ENCODE measurements at regions not wholly inside any gene's neighbourhood (a gene's known extent, or its start where the extent isn't known, plus 50 kb on each side); places are given as distances from the start of the nearest gene placed in this dataset.

DNA sequence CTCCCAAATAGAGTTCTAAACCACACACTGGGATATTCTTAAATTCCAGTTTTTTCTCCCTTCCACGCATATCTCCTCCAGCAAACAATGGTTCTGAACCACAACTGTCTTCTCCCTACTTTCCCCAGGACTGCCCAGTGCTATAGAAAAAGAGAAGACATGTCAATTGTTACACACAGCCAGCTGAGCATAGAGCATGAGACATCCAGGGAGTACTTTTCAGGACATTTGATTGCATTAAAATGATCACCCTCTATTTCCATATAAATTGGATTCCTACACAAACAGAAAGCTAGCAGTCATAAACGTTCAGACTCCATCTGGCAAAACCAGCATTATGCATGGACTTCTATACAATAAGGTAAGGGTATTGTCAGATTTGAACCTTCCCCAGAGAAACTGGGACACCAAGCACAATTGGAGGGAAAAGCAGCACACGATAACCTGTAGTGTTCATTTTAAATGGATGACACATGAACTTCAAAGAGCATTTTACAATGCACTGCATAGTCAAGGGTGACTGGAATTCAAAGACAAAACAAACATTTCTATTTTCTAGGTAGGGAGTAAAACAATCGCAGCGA, 93.1 kb upstream of the HEY2 start:
- DNase-seq (ENCODE audit: low read depth): no peak
- H3K4me3 ChIP-seq (ENCODE audit: low read depth, low read length): no peak overlapping the region
- TF ChIP-seq, protein P1, sequence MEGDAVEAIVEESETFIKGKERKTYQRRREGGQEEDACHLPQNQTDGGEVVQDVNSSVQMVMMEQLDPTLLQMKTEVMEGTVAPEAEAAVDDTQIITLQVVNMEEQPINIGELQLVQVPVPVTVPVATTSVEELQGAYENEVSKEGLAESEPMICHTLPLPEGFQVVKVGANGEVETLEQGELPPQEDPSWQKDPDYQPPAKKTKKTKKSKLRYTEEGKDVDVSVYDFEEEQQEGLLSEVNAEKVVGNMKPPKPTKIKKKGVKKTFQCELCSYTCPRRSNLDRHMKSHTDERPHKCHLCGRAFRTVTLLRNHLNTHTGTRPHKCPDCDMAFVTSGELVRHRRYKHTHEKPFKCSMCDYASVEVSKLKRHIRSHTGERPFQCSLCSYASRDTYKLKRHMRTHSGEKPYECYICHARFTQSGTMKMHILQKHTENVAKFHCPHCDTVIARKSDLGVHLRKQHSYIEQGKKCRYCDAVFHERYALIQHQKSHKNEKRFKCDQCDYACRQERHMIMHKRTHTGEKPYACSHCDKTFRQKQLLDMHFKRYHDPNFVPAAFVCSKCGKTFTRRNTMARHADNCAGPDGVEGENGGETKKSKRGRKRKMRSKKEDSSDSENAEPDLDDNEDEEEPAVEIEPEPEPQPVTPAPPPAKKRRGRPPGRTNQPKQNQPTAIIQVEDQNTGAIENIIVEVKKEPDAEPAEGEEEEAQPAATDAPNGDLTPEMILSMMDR (IDR thresholded peaks at IDR 0.05; ENCODE audit: control insufficient read depth, extremely low read depth, insufficient read depth): no peak

DNA sequence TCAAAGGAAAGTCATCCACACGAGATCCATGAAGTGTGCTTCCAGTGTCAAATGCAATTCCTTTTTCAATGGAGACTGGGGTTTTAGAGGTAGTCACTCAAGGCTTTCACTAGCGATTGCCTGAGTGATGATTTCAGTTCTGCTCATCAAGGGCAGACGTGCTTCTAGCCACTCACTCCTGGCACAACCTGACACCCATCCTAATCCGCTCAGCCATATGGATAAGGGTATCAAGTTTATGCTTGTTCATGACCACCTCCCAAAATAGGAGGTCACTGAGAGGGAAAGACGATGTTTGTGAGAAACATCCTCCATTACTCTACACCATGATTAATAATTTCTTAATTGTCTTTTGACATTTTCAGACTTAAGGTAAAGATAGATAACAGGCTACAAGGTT, 91.3 kb upstream of the HEY2 start:
- TF ChIP-seq, protein P1 (IDR thresholded peaks at IDR 0.05; ENCODE audit: control insufficient read depth, extremely low read depth, insufficient read depth): no peak
- no peak for DNase-seq (ENCODE audit: low read depth)
- no peak overlapping the region for H3K4me3 ChIP-seq (ENCODE audit: low read depth, low read length)

DNA sequence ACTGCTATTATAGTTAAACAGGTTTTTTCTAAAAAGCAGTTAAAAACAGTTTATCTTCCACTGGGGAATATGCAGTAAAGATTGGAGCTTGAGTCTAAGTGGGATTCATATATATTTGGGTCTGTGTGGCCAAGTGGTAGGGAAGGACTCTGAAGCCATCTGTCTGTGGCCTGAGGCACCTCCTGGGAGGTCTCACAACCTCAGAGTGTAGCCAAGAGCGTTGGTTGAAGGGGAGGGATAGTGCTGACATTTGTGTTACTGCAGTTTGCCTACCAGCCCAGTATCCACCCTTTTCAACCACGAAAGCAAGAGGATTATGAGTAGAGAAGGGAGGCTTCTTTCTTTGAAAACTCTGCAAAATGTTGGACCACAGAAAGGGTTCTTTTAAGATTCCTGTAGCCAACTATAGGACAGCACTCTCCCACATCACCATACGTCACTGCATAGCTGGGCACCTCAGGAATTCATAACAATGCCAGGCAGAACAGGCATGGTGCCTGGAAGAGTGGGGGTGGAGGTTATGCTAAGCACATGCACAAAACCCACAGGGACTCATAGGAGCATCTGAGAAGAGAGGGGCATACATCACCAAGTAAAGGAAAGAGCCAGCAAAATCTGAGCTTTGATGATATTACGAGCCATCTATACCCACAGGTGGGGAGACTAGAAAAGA, 90.5 kb upstream of the HEY2 start:
- TF ChIP-seq, protein P1 (IDR thresholded peaks at IDR 0.05; ENCODE audit: control insufficient read depth, extremely low read depth, insufficient read depth): no peak
- DNase-seq (ENCODE audit: low read depth): no peak
- H3K4me3 ChIP-seq (ENCODE audit: low read depth, low read length): no peak overlapping the region

DNA sequence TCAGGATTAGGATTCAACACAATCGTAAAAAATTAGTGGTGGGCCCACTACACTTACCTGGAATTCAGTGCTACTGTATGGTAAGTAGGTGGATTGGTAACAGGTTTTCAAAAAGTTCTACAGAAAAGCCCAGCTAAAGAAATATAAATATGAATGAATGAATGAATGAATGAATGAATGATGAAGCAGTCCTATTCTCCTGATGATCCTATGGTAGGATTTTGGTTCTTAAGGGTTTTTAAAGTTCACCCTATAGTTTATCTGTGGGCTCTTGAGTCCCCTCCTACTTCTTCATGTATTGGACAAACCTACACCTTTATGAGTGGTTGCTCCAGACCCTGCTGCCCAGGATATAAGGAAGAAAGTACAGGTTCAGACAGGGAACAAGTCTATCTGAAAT, 89.5 kb upstream of the HEY2 start:
- TF ChIP-seq, protein P1 (IDR thresholded peaks at IDR 0.05; ENCODE audit: control insufficient read depth, extremely low read depth, insufficient read depth): no peak
- no peak overlapping the region for H3K4me3 ChIP-seq (ENCODE audit: low read depth, low read length)
- DNase-seq (ENCODE audit: low read depth): no peak

DNA sequence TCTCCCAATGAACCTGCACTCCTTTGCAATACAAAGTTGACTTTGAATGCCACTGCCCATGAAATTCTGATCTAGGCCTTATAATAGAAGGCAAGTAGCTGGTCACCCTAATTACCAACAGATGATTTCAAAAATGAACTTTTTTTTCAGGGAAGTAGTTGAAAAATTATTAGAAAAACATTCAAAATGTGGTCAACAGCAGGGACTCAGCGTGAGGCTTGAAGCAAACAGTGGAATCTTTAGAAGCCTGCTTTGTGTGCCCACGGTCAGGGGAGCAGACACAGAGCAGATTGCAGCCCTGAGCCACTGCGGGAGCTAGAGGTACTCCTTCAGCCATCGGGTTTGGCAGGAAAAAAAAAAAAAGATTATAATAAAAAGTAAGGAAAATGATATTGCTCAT, 87.1 kb upstream of the HEY2 start:
- no peak for DNase-seq (ENCODE audit: low read depth)
- TF ChIP-seq, protein P1 (IDR thresholded peaks at IDR 0.05; ENCODE audit: control insufficient read depth, extremely low read depth, insufficient read depth): no peak
- H3K4me3 ChIP-seq (ENCODE audit: low read depth, low read length): no peak overlapping the region

DNA sequence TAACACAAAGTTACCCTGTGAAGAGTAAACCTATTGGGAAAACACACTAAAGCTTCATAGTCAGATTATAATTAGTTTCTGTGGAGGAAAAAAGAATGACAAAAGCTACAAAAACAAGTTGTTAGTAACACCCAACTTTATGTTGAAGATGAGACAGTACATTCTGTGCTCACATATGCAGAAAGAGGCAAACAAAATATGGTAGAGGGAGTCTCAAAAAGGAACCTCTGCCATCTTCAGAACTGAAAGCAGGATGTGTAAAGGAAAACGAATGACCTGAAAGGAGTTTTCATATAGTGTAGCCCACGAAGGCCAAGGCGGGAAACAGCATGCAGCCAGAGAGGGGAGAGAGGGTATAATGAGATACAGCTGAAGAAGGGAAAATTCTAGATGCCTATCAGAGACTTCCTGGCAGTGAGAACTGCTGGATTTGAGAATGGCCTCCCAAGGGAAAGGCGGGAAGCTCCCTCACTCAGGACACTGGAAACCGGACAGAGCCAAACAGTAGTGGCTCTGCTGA, 84.1 kb upstream of the HEY2 start:
- H3K4me3 ChIP-seq (ENCODE audit: low read depth, low read length): no peak overlapping the region
- TF ChIP-seq, protein P1 (IDR thresholded peaks at IDR 0.05; ENCODE audit: control insufficient read depth, extremely low read depth, insufficient read depth): no peak
- DNase-seq (ENCODE audit: low read depth): no peak
